ENCODE measurements at regions not wholly inside any gene's neighbourhood (a gene's known extent, or its start where the extent isn't known, plus 50 kb on each side); places are given as distances from the start of the nearest gene placed in this dataset.

- TF ChIP-seq POLR2AphosphoS5 (IDR thresholded peaks at IDR 0.05; ENCODE audit: borderline replicate concordance, low read depth, low read length) (no peak), EZH2 (IDR thresholded peaks at IDR 0.05) (no peak)
These were observed 57.1 kb downstream of the FOXD1 start for GRCh38 chr5:73391441-73391881.
